Fibroblast of the aortic adventitia (primary cell): ENCODE measurements at regions not wholly inside any gene's neighbourhood (a gene's known extent, or its start where the extent isn't known, plus 50 kb on each side); places are given as distances from the start of the nearest gene placed in this dataset.

Source experiments
- DNase-seq: peaks from one replicate; pipeline ENCODE4 v3.0.0-alpha.2; 2010; ENCODE audit warnings: low read depth
- H3K4me3 ChIP-seq: 2 replicates; pipeline ENCODE4 v1.5.1; 2011; ENCODE audit warnings: low read depth, mild to moderate bottlenecking, control low read depth, low read length, moderate library complexity
- TF ChIP-seq, protein P1 (sequence below): IDR thresholded peaks from 2 replicates; pipeline ENCODE4 v1.5.1; 2011; ENCODE audit warnings: mild to moderate bottlenecking, low read length, control low read depth, inconsistent platforms; ENCODE audit not compliant: insufficient read depth

DNA sequence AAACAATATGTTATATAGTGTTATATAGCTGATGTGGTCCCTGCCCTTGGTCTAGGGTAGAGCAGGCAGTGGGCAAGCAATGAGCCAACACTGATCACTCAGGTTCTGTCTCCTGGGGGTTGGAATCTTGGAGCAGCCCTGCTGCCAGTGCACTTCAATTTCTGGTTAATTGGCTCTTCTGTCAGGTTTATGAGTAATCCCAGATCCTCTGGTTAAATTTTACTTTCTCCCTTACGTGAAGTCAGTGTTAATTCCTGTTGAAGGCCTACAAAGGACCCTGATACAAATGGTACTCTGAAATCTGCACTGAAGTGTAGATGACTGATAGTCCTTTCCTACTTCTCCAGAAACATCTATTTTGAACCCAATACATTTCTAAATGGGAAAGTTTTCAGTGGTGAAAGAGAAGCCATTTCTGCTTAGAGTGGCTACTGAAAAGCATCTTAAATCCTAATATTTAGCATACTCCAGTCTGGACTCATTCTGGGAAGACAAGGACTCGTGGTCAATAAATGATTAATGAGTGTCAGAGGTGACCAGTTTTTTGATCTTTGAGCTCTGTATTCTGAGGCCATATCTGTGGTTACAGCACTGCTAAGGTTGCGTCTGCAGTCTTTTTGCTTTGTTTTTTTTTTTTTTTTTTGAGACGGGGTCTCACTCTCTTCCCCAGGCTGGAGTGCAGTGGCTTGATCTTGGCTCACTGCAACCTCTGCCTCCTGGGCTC is 442.4 kb downstream of the KIF4B start:
- TF ChIP-seq, protein P1, sequence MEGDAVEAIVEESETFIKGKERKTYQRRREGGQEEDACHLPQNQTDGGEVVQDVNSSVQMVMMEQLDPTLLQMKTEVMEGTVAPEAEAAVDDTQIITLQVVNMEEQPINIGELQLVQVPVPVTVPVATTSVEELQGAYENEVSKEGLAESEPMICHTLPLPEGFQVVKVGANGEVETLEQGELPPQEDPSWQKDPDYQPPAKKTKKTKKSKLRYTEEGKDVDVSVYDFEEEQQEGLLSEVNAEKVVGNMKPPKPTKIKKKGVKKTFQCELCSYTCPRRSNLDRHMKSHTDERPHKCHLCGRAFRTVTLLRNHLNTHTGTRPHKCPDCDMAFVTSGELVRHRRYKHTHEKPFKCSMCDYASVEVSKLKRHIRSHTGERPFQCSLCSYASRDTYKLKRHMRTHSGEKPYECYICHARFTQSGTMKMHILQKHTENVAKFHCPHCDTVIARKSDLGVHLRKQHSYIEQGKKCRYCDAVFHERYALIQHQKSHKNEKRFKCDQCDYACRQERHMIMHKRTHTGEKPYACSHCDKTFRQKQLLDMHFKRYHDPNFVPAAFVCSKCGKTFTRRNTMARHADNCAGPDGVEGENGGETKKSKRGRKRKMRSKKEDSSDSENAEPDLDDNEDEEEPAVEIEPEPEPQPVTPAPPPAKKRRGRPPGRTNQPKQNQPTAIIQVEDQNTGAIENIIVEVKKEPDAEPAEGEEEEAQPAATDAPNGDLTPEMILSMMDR = no peak
- H3K4me3 ChIP-seq = no peak overlapping the region
- no peak for DNase-seq

DNA sequence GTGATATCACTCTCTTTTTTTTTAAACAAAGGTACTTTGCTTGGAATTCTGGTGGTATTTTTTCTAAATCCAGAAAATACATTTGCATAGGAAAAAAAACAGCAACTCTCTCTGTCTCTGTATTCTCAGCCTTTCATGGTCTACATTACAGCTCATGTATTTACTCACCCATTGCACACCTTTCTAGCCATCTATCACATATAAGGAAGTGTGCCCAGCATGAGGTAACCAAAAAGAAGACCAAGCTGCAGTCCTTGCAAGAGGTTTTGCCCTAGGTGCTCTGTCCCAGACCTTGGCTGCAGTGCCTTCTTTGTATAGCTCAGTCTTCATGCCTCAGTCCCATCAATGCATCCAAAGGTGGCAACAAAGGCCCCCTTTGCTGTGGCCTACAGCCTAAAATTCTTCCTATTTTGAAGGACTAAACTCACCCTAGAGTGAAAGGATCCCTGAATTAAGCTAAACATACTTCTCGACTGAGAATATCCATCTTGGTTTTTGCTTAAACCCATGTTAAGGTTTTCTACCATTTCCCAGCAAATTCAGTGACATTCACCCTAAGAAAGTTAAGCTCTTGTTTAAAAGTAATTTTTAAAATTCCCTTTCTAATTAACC is 446.4 kb downstream of the KIF4B start:
- no peak overlapping the region for H3K4me3 ChIP-seq
- TF ChIP-seq, protein P1 = no peak
- no peak for DNase-seq

DNA sequence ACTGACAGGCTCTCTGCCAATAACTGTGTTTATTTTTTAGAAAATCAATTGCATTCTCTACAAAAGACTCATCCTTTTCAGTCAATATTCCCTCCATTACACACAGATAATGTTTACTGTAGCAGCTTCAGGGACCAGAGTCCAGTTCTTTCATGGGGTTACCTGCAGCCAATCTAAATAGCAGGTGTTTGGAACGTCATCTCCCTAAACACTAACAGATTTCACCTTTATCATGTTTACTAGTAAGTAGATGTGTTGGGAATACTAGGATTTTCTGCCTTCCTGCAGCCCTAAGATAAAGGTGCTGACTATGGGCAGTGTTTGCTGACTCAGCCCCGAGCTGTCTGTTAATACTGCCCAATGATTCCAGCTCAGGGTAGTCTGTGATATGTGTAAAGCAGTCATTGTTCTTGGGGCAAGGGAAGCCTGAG is 447.0 kb downstream of the KIF4B start:
- DNase-seq = no peak
- H3K4me3 ChIP-seq = no peak overlapping the region
- TF ChIP-seq, protein P1 = no peak

DNA sequence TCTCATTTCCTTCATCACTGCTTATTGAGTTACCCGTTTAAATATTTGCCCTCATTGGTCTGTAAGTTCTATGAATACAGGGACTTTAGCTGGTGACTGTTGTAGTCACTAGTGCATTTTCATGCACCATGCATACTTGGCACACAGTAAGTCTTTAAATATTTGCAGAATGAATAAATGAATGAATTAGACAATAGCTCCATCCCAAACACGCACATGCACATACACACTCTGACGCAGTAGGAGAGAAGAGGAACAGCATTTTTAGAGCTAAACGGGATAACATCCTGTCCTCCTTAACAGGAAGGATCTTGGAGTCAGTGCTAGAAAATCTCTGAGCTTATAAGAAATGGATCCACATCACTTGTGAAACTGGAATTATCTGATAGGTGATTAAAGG is 447.7 kb downstream of the KIF4B start:
- no peak overlapping the region for H3K4me3 ChIP-seq
- DNase-seq = no peak
- TF ChIP-seq, protein P1 = no peak

DNA sequence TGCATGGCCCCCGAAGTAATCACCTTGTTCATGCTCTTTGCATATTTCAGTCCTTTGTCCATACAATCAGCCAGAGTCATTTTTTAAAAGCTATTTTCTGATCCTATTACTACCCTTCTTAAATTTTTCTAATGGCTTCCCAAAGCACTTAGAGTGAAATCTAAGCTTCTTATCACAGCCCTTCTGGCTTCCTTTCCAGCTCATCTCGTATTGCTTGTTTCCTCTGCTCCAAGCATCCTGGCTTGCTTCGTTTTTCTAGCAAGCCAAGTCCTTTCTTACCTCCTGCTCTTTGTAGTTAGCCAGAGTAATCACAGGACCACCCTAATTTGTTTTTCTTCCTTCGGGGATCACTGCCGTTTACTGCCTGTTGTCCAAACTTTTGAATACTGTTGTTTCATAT is 453.3 kb downstream of the KIF4B start:
- no peak for DNase-seq
- H3K4me3 ChIP-seq = no peak overlapping the region
- TF ChIP-seq, protein P1 = no peak

DNA sequence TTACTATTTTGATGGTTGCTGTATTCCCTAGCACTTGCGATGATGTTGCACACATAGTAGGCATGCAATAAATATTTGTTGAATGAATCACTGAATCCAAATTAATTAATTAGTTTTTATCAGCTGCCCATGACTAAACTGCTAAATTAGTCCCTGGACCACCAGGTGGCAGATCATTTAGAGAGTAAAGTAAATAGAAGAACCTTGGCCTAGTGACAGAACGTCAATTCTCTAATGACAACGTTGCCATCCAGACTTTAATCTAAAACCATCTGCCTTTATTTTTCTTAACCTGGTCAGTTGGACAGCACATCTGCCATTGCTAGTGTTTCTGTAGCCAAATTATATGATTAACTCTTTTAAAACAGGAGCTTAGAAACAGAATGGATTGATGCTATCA is 457.5 kb downstream of the KIF4B start:
- no peak overlapping the region for H3K4me3 ChIP-seq
- DNase-seq = no peak
- TF ChIP-seq, protein P1 = no peak
